ENCODE measurements at regions not wholly inside any gene's neighbourhood (a gene's known extent, or its start where the extent isn't known, plus 50 kb on each side); places are given as distances from the start of the nearest gene placed in this dataset.

GRCh38 chr12:83919081-83919480 is 993.5 kb downstream of the SLC6A15 start:
- CTCF ChIA-PET = no interaction called here
- intact Hi-C loops (cut with micrococcal nuclease; ENCODE audit: unreplicated experiment) = no loop called here
- no TSS peak for BruUV-seq (replicated peaks)
- no peak overlapping the region for H3K27ac Mint-ChIP-seq (ENCODE audit: unreplicated experiment)
- no peaks in the 10 kb centered on the region for H3K36me3 Mint-ChIP-seq (ENCODE audit: insufficient read depth, unreplicated experiment)
- no peaks in the 10 kb centered on the region for H3K27me3 Mint-ChIP-seq (ENCODE audit: unreplicated experiment)
- H3K4me1 Mint-ChIP-seq (ENCODE audit: low read depth, unreplicated experiment) = no peaks in the 10 kb centered on the region
- no peaks in the 10 kb centered on the region for H3K9me3 Mint-ChIP-seq (ENCODE audit: low read depth, unreplicated experiment)
- no peak for DNase-seq
- H3K4me3 Mint-ChIP-seq (ENCODE audit: low read depth, unreplicated experiment) = no peak overlapping the region
- no peak for TF ChIP-seq CTCF (IDR thresholded peaks at IDR 0.05; ENCODE audit: unreplicated experiment)

DNA sequence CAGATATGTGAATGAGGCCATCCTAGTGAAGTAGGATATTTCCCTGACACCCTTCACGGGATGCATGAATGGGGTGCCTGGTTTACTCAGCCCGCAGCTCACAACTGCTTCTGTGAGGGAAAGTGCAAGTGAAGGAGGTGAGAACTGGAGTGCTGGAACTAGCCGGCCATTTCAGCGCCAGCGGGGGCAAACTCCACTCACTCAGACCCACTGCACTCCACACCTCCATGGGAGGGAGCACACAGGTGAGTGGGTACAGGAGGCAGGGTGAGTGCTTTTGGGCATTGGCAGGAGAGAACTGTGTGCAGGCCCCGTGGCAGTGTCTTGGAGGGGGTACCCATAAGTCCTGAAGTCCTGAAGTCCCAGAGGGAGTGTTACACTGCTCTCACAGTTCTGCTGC is 1008.4 kb downstream of the SLC6A15 start:
- no peak for TF ChIP-seq CTCF (IDR thresholded peaks at IDR 0.05; ENCODE audit: unreplicated experiment)
- no peaks in the 10 kb centered on the region for H3K36me3 Mint-ChIP-seq (ENCODE audit: insufficient read depth, unreplicated experiment)
- intact Hi-C loops (cut with micrococcal nuclease; ENCODE audit: unreplicated experiment) = no loop called here
- no peak overlapping the region for H3K4me3 Mint-ChIP-seq (ENCODE audit: low read depth, unreplicated experiment)
- H3K27me3 Mint-ChIP-seq (ENCODE audit: unreplicated experiment) = no peaks in the 10 kb centered on the region
- CTCF ChIA-PET = no interaction called here
- BruUV-seq (replicated peaks) = no TSS peak
- H3K9me3 Mint-ChIP-seq (ENCODE audit: low read depth, unreplicated experiment) = no peaks in the 10 kb centered on the region
- DNase-seq = no peak
- no peaks in the 10 kb centered on the region for H3K4me1 Mint-ChIP-seq (ENCODE audit: low read depth, unreplicated experiment)
- H3K27ac Mint-ChIP-seq (ENCODE audit: unreplicated experiment) = no peak overlapping the region

DNA sequence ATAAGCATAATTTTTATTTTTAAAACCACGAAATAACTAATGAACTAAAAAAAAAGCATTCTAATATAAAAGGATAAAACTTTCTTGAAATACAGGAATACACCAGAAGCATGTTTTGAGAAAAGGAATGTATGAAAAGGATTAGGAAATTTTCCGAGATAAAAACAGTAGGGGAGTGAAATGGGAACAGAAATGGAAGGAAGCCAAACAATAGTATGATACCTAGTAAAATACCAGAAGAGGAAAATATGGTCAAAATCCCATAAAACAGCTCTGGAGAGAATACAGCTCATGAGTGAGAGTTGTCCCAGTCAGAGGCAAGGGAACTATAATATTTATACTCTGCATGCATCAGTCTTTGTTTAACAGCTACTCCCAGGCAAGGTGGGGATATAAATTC is 1016.2 kb downstream of the SLC6A15 start:
- no TSS peak for BruUV-seq (replicated peaks)
- no peak for DNase-seq
- intact Hi-C loops (cut with micrococcal nuclease; ENCODE audit: unreplicated experiment) = no loop called here
- no peak overlapping the region for H3K4me3 Mint-ChIP-seq (ENCODE audit: low read depth, unreplicated experiment)
- H3K4me1 Mint-ChIP-seq (ENCODE audit: low read depth, unreplicated experiment) = no peaks in the 10 kb centered on the region
- H3K36me3 Mint-ChIP-seq (ENCODE audit: insufficient read depth, unreplicated experiment) = no peaks in the 10 kb centered on the region
- H3K27ac Mint-ChIP-seq (ENCODE audit: unreplicated experiment) = no peak overlapping the region
- H3K27me3 Mint-ChIP-seq (ENCODE audit: unreplicated experiment) = no peaks in the 10 kb centered on the region
- CTCF ChIA-PET = no interaction called here
- TF ChIP-seq CTCF (IDR thresholded peaks at IDR 0.05; ENCODE audit: unreplicated experiment) = no peak
- no peaks in the 10 kb centered on the region for H3K9me3 Mint-ChIP-seq (ENCODE audit: low read depth, unreplicated experiment)

- intact Hi-C loops (cut with micrococcal nuclease; ENCODE audit: unreplicated experiment) = no loop called here
- CTCF ChIA-PET = no interaction called here
- Mint-ChIP-seq H3K4me3 (ENCODE audit: low read depth, unreplicated experiment) (no peak overlapping the region), H3K36me3 (ENCODE audit: insufficient read depth, unreplicated experiment) (no peaks in the 10 kb centered on the region), H3K27me3 (ENCODE audit: unreplicated experiment) (no peaks in the 10 kb centered on the region), H3K4me1 (ENCODE audit: low read depth, unreplicated experiment) (no peaks in the 10 kb centered on the region), H3K27ac (ENCODE audit: unreplicated experiment) (no peak overlapping the region), H3K9me3 (ENCODE audit: low read depth, unreplicated experiment) (peaks cover 2% of the 10 kb centered on the region)
- no peak for TF ChIP-seq CTCF (IDR thresholded peaks at IDR 0.05; ENCODE audit: unreplicated experiment)
- no TSS peak for BruUV-seq (replicated peaks)
- DNase-seq = no peak
These were observed 1019.5 kb downstream of the SLC6A15 start for GRCh38 chr12:83893101-83893500.

DNA sequence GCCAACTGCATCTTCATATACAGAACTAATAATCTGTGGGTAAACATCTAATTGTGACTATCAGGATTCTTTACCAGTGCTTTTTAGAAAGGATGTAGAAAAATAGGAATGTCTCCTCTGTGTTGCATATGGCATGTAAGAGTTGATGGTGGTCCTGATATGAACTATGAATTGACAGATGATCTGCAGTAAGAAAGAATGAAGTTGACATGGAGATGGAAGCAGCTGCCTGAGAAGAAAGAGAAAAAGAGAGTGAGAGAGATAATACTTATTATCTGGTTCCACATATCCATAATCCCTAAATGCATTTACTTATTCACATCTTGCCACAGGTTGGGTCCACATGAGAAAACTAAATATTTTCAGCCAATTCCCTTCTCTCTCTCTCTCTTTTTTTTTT is 1022.9 kb downstream of the SLC6A15 start:
- BruUV-seq (replicated peaks) = no TSS peak

More for the DNA sequence above, 1022.9 kb downstream of the SLC6A15 start:
- Mint-ChIP-seq H3K27ac (ENCODE audit: unreplicated experiment) (no peak overlapping the region), H3K27me3 (ENCODE audit: unreplicated experiment) (no peaks in the 10 kb centered on the region), H3K4me1 (ENCODE audit: low read depth, unreplicated experiment) (no peaks in the 10 kb centered on the region), H3K9me3 (ENCODE audit: low read depth, unreplicated experiment) (peaks cover 6% of the 10 kb centered on the region), H3K4me3 (ENCODE audit: low read depth, unreplicated experiment) (no peak overlapping the region), H3K36me3 (ENCODE audit: insufficient read depth, unreplicated experiment) (no peaks in the 10 kb centered on the region)
- DNase-seq = no peak
- no peak for TF ChIP-seq CTCF (IDR thresholded peaks at IDR 0.05; ENCODE audit: unreplicated experiment)
- CTCF ChIA-PET = no interaction called here
- intact Hi-C loops (cut with micrococcal nuclease; ENCODE audit: unreplicated experiment) = no loop called here
